ENCODE measurements at regions not wholly inside any gene's neighbourhood (a gene's known extent, or its start where the extent isn't known, plus 50 kb on each side); places are given as distances from the start of the nearest gene placed in this dataset.

GRCh38 chr13:82672248-82672647 is 1210.0 kb downstream of the SLITRK1 start:
- Mint-ChIP-seq H3K4me1 (no peaks in the 10 kb centered on the region), H3K4me3 (no peak overlapping the region), H3K27ac (no peak overlapping the region), H3K27me3 (no peaks in the 10 kb centered on the region), H3K9me3 (ENCODE audit: insufficient read depth) (no peaks in the 10 kb centered on the region)
- no peaks in the 10 kb centered on the region for H3K4me1 ChIP-seq (ENCODE audit: control insufficient read depth in 2 of 2, insufficient read depth in 2 of 2, low read length in 2 of 2)
- no peak overlapping the region for H3K4me2 ChIP-seq (replicated peaks; ENCODE audit: low read depth, low read length, poor library complexity, severe bottlenecking)
- intact Hi-C loops (cut with micrococcal nuclease): no loop called here
- TF ChIP-seq EZH2 (IDR thresholded peaks at IDR 0.05; ENCODE audit: borderline replicate concordance, insufficient read depth, low read depth, low read length, poor library complexity, severe bottlenecking) (no peak), CTCF (IDR thresholded peaks at IDR 0.05) (no peak)
- H3K79me2 ChIP-seq (ENCODE audit: control insufficient read depth, insufficient read depth, low read length): no peaks in the 10 kb centered on the region
- H3K27ac ChIP-seq (ENCODE audit: low read length in 2 of 2): no peak overlapping the region
- DNase-seq: no peak
- H3K36me3 ChIP-seq (replicated peaks in 1 of 2; ENCODE audit: control extremely low read depth in 1 of 2, control insufficient read depth in 1 of 2, extremely low read depth in 1 of 2, insufficient read depth in 2 of 2, low read length in 1 of 2): no peaks in the 10 kb centered on the region
- H3K9me3 ChIP-seq (ENCODE audit: control extremely low read depth in 1 of 3, control insufficient read depth in 2 of 3, insufficient read depth in 1 of 3, low read length in 2 of 3): peaks cover 0 to 4% (median 1%) of the 10 kb centered on the region in 3 donors
- no peak overlapping the region for H3K9ac ChIP-seq (ENCODE audit: low read length)
- no peaks in the 10 kb centered on the region for H3K27me3 ChIP-seq (replicated peaks in 1 of 4; ENCODE audit: control extremely low read depth in 1 of 4, control insufficient read depth in 3 of 4, insufficient read depth in 4 of 4, low read length in 3 of 4)
- no peak for ATAC-seq (ENCODE audit: low read depth)
- ChIA-PET CTCF (no interaction called here), POLR2A (no interaction called here)
- no peaks in the 10 kb centered on the region for H4K20me1 ChIP-seq (ENCODE audit: control insufficient read depth, insufficient read depth, low read length, poor library complexity, severe bottlenecking)
- no peak overlapping the region for H2AFZ ChIP-seq (ENCODE audit: insufficient read depth, low read depth, low read length, poor library complexity, severe bottlenecking)
- WGBS (ENCODE audit: insufficient coverage): no CpG with 5 or more reads among the region's 2 CpGs
- H3K4me3 ChIP-seq (ENCODE audit: control extremely low read depth in 1 of 5, extremely low read depth in 1 of 5, insufficient read depth in 1 of 5, low read depth in 2 of 5, low read length in 4 of 5): no peak overlapping the region

GRCh38 chr13:82664183-82664582 is 1218.1 kb downstream of the SLITRK1 start:
- H3K27ac Mint-ChIP-seq: no peak overlapping the region
- no peak for DNase-seq
- intact Hi-C loops (cut with micrococcal nuclease): no loop called here

More at GRCh38 chr13:82664183-82664582, 1218.1 kb downstream of the SLITRK1 start:
- POLR2A ChIA-PET: no interaction called here
- H3K9ac ChIP-seq (ENCODE audit: low read length): no peak overlapping the region
- Mint-ChIP-seq H3K9me3 (ENCODE audit: insufficient read depth) (peaks cover 9% of the 10 kb centered on the region), H3K4me1 (no peaks in the 10 kb centered on the region), H3K4me3 (no peak overlapping the region), H3K27me3 (no peaks in the 10 kb centered on the region)
- H2AFZ ChIP-seq (ENCODE audit: insufficient read depth, low read depth, low read length, poor library complexity, severe bottlenecking): no peak overlapping the region
- CTCF ChIA-PET: no interaction called here
- H3K27me3 ChIP-seq (replicated peaks in 1 of 4; ENCODE audit: control extremely low read depth in 1 of 4, control insufficient read depth in 3 of 4, insufficient read depth in 4 of 4, low read length in 3 of 4): no peaks in the 10 kb centered on the region
- no peaks in the 10 kb centered on the region for H3K79me2 ChIP-seq (ENCODE audit: control insufficient read depth, insufficient read depth, low read length)
- no peak overlapping the region for H3K4me3 ChIP-seq (ENCODE audit: control extremely low read depth in 1 of 5, extremely low read depth in 1 of 5, insufficient read depth in 1 of 5, low read depth in 2 of 5, low read length in 4 of 5)
- no peaks in the 10 kb centered on the region for H3K36me3 ChIP-seq (replicated peaks in 1 of 2; ENCODE audit: control extremely low read depth in 1 of 2, control insufficient read depth in 1 of 2, extremely low read depth in 1 of 2, insufficient read depth in 2 of 2, low read length in 1 of 2)
- WGBS (ENCODE audit: insufficient coverage): no CpG with 5 or more reads among the region's 1 CpG
- no peak overlapping the region for H3K4me2 ChIP-seq (replicated peaks; ENCODE audit: low read depth, low read length, poor library complexity, severe bottlenecking)
- no peak for TF ChIP-seq CTCF (IDR thresholded peaks at IDR 0.05)
- H3K4me1 ChIP-seq (ENCODE audit: control insufficient read depth in 2 of 2, insufficient read depth in 2 of 2, low read length in 2 of 2): no peaks in the 10 kb centered on the region
- H4K20me1 ChIP-seq (ENCODE audit: control insufficient read depth, insufficient read depth, low read length, poor library complexity, severe bottlenecking): no peaks in the 10 kb centered on the region
- peaks cover 0 to 3% (median 0%) of the 10 kb centered on the region in 3 donors for H3K9me3 ChIP-seq (ENCODE audit: control extremely low read depth in 1 of 3, control insufficient read depth in 2 of 3, insufficient read depth in 1 of 3, low read length in 2 of 3)
- H3K27ac ChIP-seq (ENCODE audit: low read length in 2 of 2): no peak overlapping the region
- ATAC-seq (ENCODE audit: low read depth): no peak
